GM18909 (cell line): ENCODE measurements at regions not wholly inside any gene's neighbourhood (a gene's known extent, or its start where the extent isn't known, plus 50 kb on each side); places are given as distances from the start of the nearest gene placed in this dataset.
A peak's percentile ranks its signal among the peaks of the same experiment; 100 is the strongest.

ENCODE experiments used
- ATAC-seq: cut with Tn5 transposase; IDR thresholded peaks from one replicate; pipeline ENCODE4 v1.9.1; 2021; ENCODE audit warnings: mild to moderate bottlenecking; ENCODE audit not compliant: unreplicated experiment, poor library complexity

DNA sequence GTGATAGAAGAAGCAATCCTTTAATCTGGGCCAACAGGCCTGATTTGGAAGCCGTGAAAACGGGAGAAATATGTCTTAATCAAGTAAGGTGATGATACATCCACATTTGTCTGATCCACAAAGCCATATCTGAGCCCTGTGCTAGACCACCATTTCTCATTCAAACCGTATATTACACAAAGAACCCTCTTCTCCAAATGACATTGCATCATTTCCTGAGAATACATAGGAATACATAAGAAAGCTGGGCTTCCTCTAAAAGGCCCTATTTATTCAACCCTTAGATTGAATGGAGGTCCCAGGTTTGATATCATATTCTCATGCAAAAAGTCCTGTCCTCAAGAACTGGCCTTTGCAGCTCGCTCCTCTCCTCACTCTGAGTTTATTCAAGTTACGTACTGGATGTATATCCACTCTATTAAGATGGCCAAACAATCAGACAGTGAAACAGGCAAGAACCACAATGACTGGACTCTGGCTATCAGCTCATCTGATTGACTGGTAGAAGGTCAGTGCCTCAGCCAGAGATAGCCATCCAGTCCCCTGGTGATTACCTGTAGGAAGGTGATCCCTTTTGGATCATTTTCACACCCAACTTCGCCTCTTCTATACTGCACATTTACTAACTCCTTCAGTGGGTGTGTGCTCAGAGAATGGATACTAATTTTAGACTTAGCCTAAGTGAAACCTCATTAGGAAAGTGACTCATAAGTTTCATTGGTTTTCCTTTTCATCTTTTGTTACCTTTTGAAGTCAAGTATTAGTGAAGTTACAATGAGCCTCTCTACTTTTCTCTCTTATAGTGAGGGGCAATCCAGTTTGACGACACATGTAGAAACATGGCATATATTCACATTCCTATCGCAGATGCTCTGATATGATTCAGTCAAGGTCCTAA lies 167.6 kb upstream of the WWC1 start:
- ATAC-seq, result peak; percentile 94

DNA sequence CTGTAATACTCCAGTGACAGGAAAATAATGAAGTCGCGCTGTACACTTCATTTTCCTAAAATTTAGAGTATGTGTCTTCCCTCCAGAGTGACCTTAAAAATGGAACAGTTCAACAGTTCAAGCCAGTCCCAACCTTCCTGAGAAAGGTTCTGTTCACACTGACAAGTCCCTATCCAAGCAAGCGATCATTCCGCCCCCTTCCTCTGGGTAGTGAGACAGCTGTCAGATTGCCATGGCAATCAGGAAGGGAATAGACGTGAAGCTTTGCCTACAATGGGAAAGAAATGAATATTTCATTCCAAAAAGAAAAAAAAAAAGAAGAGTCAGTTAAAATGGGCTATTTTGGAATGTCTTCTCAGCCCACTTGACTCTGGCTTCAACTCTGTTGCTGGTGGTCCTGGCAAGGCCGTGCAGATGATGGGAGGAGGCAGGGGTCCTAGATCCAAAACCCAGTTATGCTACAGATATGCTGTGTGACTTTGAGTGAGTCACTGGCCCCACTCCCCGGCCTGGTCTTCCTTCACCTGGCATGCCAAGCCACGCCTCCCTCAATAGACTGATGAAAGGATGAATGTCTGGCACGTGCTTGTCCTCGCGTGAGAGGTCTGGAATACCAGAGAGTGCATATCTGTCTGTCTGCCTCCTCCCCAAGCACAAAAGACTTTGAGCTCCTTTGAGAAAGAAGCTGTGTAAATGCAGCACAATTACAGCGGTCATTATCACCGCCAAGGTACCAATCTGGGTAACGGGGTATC lies 165.8 kb upstream of the WWC1 start:
- ATAC-seq, result no peak

DNA sequence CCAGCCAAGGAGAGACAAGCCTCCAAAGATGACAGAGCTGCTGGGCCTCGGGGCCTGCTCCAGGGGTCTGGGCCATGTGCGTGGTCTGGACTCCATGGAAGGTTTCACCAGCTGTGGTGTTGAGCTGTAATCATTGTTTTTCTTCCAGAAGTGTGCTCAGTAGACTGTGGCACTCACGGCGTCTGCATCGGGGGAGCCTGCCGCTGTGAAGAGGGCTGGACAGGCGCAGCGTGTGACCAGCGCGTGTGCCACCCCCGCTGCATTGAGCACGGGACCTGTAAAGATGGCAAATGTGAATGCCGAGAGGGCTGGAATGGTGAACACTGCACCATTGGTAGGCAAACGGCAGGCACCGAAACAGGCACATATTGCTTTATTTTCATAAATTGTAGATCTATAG lies 164.8 kb upstream of the WWC1 start:
- ATAC-seq, result no peak

DNA sequence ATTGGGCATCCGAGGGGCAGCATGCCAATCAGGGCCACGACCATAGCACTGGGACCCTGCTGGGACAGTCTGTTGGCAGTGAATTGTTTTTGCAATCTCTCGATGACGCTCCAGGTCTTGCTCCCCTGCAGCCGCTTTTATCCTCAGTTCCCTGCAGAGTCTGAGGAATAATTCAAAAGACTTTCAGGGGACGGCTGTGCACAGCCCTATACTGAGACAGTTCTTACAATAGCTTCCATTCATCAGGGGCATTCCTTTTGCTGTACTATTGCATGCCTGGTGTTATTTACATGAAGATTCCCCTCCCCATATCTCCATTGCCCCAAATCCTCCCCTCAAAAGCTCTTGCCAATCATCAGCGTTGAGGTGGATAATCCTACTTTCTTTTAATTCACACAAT lies 163.3 kb upstream of the WWC1 start:
- ATAC-seq, result no peak

DNA sequence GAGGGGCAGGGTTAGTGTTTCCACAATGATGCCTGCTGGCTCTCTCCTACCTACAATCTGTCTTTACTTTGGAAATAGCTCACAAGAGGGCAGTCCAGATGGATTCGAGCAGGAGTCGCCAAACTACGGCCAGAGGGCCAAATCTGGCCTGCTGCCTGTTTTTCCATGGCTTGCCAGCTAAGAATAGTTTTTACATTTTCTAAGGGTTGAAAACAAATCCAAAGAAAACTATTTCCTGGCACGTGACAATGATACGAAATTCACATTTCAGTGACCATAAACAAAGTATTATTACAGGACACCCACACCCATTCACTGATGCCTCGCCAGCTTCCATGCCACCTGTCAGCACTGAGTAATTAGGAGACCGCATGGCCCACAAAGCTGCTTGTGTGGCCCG lies 162.9 kb upstream of the WWC1 start:
- no peak for ATAC-seq

GRCh38 chr5:168131519-168131918 lies 159.9 kb upstream of the WWC1 start:
- no peak for ATAC-seq

DNA sequence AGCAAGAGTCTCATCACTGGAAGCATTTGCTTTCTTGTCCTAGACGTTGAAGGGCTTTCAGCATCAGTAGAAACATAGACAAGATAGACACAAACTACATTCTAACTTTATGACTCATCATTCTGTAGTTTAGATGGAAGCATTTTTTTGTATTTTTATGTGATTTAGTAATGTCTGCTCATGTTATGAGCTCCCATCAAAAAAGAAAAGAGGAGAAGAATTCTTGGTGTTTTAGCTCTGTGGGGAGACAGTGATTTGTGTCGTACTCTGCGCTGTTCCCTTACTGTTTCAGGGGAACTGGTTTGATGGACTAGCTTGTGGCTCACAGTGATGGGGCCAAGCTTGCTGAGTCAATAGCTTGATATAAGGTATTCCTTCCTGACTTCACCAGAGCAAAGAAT lies 159.2 kb upstream of the WWC1 start:
- ATAC-seq, result no peak

GRCh38 chr5:168135897-168136296 lies 155.5 kb upstream of the WWC1 start:
- ATAC-seq, result peak; percentile 98

DNA sequence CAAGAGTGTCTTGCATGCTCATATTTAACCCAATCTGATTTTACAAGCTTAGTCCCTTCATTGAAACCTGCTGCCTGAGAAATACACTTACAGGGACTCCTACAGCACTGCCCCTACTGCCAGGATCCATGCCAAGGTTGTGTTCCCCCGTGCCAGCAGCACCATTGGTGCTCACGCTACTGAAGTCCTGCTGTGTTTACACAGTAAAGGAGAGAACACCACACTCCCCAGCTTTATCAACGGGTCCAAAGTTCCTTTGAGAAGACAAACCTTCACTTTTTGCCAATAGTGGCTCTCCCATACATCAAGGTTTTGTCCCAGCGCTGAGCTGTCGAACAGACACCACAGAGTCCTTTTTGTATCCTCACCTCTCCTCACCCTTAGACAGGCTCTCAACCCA lies 155.1 kb upstream of the WWC1 start:
- ATAC-seq, result peak; percentile 15

DNA sequence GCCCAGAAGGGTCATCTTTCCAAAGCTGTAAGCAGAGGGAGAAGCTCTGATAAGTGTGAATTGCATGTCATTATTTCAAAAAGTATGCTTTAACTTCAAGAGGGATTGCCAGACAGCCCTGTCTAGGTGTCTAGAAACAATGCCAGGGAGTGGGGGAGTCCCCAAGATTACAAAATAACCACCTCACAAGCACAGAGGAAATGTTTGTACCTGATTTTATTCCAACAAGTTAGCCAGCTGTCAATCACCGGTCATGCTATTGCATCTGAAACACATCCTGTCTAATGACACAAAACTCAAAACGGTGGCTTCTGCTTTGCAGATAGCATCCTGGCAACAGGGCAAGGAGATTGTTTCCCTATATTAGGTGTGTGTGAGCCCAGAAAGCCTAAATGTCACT lies 154.2 kb upstream of the WWC1 start:
- ATAC-seq, result peak; percentile 74

DNA sequence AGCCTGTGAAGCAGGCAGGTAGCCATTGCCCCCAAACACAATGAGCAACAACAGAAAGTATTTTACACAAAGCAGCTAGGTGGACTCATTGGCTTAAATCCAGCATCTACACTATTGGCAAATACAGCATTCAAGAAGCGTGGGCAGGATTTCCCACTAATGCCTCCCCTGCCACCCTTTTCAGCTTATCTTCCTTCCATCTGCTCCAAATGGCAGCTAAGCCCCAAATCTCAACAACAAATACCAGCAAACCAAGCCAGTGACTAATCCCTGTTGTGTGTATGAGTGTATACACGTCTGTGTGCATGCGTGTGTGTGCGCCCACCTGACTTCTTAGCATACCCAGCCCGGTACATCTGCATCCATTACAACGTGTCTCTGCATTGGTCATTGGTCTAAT lies 151.2 kb upstream of the WWC1 start:
- ATAC-seq, result no peak

DNA sequence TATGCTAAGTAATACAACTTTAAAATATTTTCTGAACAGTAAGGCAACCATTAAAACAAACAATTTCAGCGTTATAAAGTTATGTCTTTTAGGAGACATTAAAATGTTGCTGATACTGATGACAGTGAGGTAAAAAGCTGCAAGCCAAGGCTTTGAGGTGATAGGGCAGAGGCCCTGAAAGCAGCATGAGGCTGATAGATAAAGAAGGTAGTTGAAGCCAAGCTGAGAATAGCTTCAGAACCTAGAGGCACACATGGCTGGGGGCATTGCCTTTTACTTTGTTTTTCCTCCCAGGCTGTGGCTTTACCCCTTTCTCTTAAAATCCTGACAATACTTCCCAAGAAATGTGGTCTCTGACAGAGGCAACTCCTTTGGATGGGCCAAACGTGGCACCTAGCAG lies 149.0 kb upstream of the WWC1 start:
- no peak for ATAC-seq

DNA sequence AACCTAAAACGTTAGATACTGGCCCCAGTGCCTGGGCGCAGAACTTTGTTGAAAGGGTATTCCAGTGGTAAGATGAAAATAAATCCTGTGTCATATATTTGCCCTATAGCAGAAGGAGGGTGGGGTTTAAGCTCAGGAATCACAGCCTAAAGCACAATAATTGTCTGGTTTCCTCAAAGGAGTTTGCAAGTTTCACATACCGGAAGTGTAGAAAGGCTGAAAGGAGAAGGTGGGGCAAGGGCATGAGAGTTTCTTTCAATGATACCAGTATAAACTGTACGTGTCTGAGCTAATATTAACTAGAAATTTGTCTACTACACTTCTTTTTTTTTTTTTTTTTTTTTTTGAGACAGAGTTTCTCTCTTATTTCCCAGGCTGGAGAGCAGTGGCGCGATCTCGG lies 147.9 kb upstream of the WWC1 start:
- peak; percentile 80 for ATAC-seq

- no peak for ATAC-seq
These were observed 144.3 kb upstream of the WWC1 start for GRCh38 chr5:168147106-168147505.

DNA sequence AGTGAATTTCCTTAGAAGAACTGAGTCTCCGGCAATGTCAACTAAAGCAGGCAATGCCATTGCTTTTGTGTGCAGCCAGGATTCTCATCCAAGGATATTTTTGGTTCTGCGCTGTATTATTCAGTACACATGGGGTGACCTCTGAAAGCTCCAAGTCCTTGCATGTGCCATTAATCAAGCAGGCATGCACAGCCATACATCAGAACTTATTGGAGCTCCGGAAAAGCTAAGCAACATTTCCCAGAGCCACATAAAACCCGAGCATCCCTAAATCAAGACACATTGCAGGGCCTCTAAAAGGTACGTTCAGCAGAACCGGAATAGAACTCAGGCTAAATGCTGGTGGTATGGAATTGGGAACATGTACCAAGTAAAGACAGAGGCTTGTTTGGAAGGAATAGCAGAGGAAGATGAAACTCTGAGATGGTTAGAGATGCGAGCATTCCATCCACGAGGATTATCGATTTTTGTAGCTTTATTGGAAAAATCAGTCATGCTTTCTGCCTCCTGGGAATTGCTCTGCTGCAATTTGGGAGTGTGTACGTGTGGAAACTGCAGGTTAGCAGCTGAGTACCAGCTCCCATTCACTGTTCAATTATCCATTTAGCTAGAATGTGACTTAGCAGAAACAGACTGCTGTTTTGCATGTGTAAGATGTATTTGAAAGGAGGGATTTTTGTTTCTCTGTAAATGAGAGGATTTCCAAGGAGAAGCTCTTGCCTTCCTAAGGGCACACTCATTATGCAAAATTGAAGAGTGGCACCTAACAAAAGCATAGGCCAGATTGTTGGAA lies 143.7 kb upstream of the WWC1 start:
- ATAC-seq, result no peak

GRCh38 chr5:168151041-168151440 lies 140.4 kb upstream of the WWC1 start:
- ATAC-seq, result no peak

- no peak for ATAC-seq
These were observed 138.8 kb upstream of the WWC1 start for GRCh38 chr5:168152660-168153059.

DNA sequence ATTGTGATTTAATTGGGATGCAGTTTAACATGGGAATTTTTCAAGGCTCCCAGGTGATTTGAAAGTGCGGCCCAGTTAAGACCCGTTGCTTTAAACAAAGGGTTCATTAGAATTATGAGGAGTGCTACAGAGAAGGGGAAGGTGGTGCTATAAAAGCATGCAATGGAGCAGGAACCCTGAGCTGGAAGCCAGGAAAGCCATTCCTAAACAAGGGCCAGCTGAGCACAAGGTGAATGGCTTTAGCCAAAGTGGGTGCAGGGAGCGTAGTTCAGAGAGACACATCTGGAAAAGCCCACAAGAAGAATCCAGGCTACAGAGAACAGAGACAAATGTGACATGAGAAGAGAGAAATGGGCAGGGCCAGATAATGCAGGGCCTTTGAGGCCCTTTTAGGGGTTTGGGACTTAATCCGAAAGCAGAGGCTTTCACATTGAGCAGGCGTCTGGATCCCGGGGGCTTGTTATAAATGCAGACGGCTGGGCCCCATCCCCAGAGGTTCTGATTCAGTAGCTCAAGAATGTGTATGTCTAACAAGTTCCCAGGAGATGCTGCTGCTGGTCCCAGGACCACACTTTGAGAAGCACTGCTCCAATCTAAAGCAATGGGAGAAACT lies 138.1 kb upstream of the WWC1 start:
- ATAC-seq, result no peak

- ATAC-seq, result no peak
These were observed 137.6 kb upstream of the WWC1 start for GRCh38 chr5:168153876-168154270.

DNA sequence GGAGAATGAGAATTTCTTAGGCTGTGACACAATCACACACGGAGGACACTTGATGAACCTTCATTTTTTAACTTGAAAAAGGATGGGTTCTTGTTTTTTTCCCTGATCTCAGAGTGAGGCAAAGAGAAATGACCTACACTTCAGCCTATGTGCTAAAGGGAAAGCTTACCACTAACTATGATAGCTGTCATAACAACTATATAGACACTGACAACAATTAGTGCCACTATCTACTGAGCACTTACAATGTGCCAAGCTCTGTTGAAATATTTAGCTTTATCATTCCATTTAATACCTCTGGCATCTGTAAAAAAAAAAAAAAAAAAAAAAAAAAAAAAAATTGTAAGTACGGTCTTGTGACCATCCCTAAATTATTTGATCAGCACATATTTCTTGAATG lies 135.9 kb upstream of the WWC1 start:
- ATAC-seq, result no peak

DNA sequence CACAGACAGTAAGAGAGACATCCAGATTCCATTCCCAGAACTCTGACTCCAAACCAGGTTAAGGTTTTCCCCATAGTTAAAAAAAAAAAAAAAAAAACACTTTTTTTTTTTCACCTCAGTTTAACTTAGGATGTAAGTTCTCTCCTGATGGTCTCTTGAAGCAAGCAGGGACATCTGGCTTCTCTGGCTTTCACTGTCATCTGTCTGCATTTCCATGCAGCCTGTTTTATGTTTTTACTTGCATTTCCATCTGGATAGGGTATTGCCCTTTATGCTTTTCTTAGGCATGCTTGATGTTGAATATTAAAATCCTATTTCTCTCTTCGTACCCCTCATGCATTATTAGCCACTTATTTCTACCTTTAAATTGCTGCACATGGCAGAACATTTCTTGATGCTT lies 135.3 kb upstream of the WWC1 start:
- no peak for ATAC-seq
